ENCODE measurements at regions not wholly inside any gene's neighbourhood (a gene's known extent, or its start where the extent isn't known, plus 50 kb on each side); places are given as distances from the start of the nearest gene placed in this dataset.

GRCh38 chr2:147572622-147573021, 272.2 kb upstream of the ACVR2A start:
- TF ChIP-seq POLR2A (IDR thresholded peaks at IDR 0.05) = no peak
- no peak for TF ChIP-seq CTCF (IDR thresholded peaks at IDR 0.05)
